ENCODE measurements at regions not wholly inside any gene's neighbourhood (a gene's known extent, or its start where the extent isn't known, plus 50 kb on each side); places are given as distances from the start of the nearest gene placed in this dataset.

- no peak for DNase-seq
These were observed 195.2 kb downstream of the IRX5 start for GRCh38 chr16:55125818-55126385.

DNA sequence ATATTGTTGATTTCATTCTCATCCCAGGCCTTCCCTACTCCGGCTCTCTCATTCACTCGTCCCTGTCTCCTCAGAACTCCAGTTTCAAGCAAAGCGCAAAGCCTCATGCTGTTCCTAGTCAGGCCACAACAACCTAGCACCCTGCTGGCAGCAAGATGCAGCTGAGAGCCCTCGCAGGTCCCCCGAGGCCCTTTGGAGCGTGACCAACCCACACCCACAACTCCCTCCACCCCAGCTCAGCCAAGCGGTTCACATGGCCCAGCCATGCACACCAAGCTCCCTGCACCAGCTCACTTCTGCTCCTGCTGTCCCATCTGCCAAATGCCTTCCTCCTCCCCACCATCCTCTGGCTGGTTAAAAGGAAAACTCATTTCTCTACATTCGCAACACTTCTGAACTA is 195.8 kb downstream of the IRX5 start:
- DNase-seq, result no peak

- DNase-seq, result no peak
These were observed 193.5 kb upstream of the IRX6 start for GRCh38 chr16:55130456-55130855.

- no peak for DNase-seq
These were observed 193.1 kb upstream of the IRX6 start for GRCh38 chr16:55130911-55131310.

DNA sequence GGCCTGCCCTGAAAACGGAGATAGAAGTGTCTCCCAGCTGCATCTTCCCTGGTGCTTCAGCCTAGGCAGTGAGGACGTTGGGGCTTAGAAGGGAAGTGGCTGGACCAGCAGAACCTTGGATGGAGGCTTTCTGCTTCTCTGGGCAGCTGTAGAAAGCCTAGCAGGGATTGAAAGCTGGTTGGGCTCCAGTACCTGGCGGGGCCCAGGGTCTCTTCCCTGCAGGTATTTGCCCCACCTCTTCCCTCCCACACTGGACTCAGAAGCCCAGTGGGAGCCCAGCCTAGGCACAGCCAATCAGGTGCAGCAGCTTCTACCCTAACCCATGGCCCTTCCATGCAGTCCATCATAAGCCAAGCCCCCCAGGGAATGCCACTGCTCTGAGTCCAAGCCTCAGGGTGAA is 190.3 kb upstream of the IRX6 start:
- no peak for DNase-seq

- DNase-seq, result no peak
These were observed 187.4 kb upstream of the IRX6 start for GRCh38 chr16:55136356-55137150.

DNA sequence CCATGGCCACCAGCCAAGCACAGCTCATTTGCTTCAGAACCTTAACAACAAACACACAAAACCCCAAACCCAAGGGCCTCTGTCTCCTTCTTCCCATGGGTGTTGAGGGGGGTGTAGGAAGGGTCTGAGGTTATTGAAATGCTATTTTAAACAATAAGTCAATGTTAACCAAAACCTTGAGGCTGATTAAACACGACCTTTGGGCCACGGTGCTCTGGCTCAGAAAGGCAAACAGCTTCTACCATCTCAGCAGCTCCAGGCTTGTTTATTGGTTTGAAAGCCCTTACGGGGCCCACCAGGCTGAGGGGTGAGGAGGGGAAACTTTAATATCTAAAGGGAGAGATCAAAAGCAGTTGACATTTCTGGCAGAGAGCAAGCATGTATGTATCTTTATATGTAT is 185.7 kb upstream of the IRX6 start:
- no peak for DNase-seq

DNA sequence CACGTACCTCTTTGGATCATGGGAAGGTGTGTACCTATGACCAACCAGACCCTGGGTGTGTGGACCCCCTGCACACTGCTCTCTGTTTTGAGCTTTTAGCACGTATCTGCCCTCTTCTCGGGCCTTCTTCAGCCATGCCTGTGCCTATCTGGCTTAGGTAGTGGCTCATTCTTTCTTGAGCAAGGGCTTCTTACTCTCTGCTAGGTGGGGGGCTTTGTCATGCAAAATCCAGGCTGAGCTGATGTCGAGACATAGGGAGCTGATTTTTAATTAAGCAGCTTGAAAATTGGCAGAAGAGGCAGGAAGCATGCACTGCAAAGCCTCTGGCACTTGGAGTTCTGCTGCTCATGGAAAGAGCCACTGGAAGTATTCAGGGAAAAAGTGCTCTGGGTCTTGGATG is 181.6 kb upstream of the IRX6 start:
- no peak for DNase-seq

- DNase-seq, result no peak
These were observed 179.4 kb upstream of the IRX6 start for GRCh38 chr16:55144651-55145050.

DNA sequence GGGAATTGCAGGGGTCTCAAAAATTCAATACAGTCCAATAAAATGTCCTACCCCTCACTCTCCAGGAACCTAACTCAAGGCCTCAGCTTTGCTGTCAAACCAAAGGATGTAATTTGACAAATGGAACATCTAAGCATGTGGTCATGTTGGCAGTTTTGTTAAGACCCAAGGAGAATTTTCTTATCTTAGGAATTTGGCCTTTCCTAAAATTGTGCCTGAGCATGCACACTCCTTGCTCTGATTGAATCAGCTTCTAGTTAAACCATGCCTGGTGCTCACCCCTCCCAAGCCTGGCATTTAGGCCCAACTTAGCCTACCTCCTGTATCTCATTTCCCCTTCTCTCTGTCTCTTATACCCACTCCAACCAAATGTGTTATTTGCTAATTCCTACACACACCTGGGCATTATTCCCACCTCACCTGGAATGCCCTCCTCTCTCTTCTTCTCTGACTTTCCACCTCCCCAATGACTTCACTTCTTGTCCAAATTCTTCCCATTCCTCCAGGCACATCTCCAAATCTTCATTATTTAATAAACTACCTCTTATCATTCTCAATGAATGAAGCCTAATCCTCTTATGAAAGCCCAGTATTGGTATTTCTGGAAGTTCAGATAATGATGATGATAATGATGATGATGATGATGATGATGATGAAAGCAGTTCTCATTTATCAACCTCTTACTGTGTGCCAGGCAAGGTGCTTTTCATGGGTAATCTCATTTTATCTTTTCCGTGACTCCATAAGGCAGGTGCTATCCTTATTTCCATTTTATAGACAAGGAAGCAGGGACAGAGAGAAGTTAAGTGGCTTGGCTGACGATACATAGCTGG is 178.0 kb upstream of the IRX6 start:
- no peak for DNase-seq

DNA sequence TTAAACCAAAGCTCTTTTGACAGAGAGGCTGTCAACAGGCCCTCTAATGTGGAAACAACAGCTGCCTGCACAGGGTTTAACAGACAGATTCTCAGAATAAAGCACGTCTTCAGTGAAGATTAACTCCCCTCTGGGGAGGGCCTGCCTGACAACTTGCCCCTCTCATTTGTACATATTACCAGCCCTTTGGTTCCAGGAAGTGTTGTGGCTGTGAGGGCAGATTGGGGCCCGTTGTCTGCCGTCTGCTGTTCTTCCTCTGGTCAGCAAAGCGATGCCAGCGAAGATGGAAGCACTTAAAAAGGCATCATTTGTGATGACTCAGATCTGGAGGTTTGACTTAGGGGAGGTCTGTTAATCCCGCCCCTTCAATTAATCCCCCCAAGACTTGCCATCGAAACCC is 177.0 kb upstream of the IRX6 start:
- no peak for DNase-seq

DNA sequence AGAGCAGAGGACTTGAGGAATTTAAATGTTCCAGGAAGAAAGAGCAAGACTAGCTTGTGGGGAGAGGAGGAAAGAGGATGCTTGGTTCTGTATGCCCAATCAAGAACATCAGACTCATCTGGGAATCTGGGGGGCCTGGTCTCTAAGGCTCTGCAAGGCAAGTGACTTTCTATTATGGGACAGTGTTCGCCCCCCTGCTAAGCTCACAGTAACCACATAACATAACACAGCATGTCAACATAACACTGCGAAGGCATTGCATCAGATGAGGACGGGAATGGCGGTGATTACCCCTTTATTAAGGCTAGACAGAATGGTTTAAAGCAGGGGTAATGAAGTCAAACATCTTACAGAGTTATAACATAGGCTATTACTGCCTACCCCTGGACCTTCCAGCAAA is 176.6 kb upstream of the IRX6 start:
- no peak for DNase-seq

DNA sequence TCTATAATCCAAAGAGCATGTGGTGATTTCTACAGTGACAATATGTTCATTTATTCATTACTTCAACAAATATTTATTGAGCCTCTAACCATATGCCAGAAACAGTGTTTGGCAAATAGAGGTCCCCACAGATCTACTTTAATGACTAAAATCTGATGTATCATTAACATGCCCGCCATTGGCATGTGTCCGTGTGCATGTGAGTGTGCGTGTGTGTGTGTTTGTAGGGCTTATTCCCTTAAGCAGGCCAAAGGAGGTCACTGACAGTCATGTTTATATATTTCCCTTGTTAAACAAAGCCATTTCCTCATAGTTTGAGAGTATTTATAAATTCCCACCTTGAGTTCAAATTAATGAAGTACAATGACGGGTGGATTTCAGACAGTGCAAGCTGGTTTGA is 174.4 kb upstream of the IRX6 start:
- DNase-seq, result no peak

DNA sequence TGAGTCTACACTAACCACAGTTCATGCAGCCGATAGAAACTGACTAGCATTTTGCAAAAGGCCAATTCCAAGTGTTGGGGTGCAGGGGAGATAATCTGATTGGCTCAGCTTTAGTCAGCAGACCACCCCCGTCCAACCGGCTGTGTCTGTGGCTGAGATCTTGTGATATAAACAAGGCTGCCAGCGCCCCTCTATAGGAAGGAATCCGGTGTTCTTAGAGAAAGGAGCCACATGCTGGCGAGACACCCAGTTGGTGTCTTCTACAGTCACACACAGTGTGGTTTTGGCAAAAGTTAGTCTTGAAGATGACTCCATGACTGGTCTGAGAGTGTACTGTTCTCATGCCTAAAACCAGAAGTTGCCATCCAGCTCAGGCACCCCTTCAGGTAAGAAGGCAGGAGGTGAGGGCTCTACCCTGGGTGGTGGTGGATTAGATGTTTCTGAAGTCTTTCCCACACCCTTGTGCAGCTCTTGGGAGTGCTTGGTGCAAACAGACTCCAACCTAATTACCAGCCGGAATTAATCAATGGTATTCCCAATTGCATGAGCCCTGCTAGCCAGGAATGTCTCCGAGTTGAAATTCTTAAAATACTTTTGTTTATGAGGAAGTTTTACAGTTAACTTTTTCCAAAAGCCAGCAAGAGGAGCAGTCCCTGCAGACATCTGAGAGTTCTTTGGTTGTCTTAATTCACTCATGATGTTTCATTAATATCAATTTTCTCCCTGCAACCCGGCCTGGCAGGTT is 172.3 kb upstream of the IRX6 start:
- DNase-seq, result no peak

- DNase-seq, result no peak
These were observed 171.1 kb upstream of the IRX6 start for GRCh38 chr16:55152875-55153390.

GRCh38 chr16:55154262-55154661 is 169.7 kb upstream of the IRX6 start:
- no peak for DNase-seq

- DNase-seq, result no peak
These were observed 169.0 kb upstream of the IRX6 start for GRCh38 chr16:55154956-55155355.

GRCh38 chr16:55155815-55156214 is 168.2 kb upstream of the IRX6 start:
- no peak for DNase-seq

- DNase-seq, result no peak
These were observed 154.2 kb upstream of the IRX6 start for GRCh38 chr16:55169780-55170179.

- no peak for DNase-seq
These were observed 152.8 kb upstream of the IRX6 start for GRCh38 chr16:55171241-55171640.

GRCh38 chr16:55175389-55175788 is 148.6 kb upstream of the IRX6 start:
- DNase-seq, result no peak

- DNase-seq, result no peak
These were observed 147.1 kb upstream of the IRX6 start for GRCh38 chr16:55176901-55177300.

DNA sequence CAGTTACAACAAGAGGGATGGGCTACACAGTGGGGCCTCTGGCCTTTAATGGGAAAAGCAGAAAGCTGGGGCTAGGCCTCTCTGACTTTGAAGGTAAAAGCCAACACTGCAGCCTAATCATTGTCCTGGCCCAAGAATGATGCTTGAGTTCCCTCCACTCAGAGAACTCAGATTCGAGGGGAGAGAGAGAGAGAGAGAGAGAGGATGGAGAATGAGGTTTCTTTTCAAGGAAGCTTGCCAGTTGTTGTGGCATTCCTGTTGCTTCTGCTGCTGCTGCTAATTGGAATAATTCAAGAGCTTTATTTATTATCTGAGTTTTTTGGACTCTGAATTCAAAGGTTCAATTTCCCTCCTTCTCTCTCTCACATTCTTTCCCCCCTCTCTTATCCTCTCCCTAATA is 144.6 kb upstream of the IRX6 start:
- DNase-seq, result no peak

All from DMS153 (cell line).